Hippocampal formation (tissue), 2 donors: ENCODE measurements at regions not wholly inside any gene's neighbourhood (a gene's known extent, or its start where the extent isn't known, plus 50 kb on each side); places are given as distances from the start of the nearest gene placed in this dataset.

Source experiments
- DNase-seq, 2 donors: peaks; one replicate each; lab custom pipeline; 2025; lab: John Stamatoyannopoulos, UW

- DNase-seq, result no peak
These were observed 217.0 kb downstream of the DMRT2 start for GRCh38 chr9:1267141-1267570.

- no peak for DNase-seq
These were observed 217.4 kb downstream of the DMRT2 start for GRCh38 chr9:1267581-1267980.

GRCh38 chr9:1269533-1270315 lies 219.6 kb downstream of the DMRT2 start:
- no peak for DNase-seq

- no peak for DNase-seq
These were observed 221.2 kb downstream of the DMRT2 start for GRCh38 chr9:1271367-1271766.

- DNase-seq, result no peak
These were observed 221.6 kb downstream of the DMRT2 start for GRCh38 chr9:1271786-1272185.

- no peak for DNase-seq
These were observed 222.3 kb downstream of the DMRT2 start for GRCh38 chr9:1272488-1272887.

- DNase-seq, result no peak
These were observed 223.7 kb downstream of the DMRT2 start for GRCh38 chr9:1273859-1274258.

- no peak for DNase-seq
These were observed 224.2 kb downstream of the DMRT2 start for GRCh38 chr9:1274334-1274733.

GRCh38 chr9:1276474-1276873 lies 226.3 kb downstream of the DMRT2 start:
- no peak for DNase-seq

- DNase-seq, result no peak
These were observed 234.6 kb downstream of the DMRT2 start for GRCh38 chr9:1284727-1285126.

- no peak for DNase-seq
These were observed 235.4 kb downstream of the DMRT2 start for GRCh38 chr9:1285526-1285925.

GRCh38 chr9:1292384-1292783 lies 242.2 kb downstream of the DMRT2 start:
- DNase-seq, result no peak

- no peak for DNase-seq
These were observed 244.6 kb downstream of the DMRT2 start for GRCh38 chr9:1294641-1295258.

- no peak for DNase-seq
These were observed 246.2 kb downstream of the DMRT2 start for GRCh38 chr9:1296331-1296730.

GRCh38 chr9:1298046-1298445 lies 247.9 kb downstream of the DMRT2 start:
- DNase-seq, result no peak

- no peak for DNase-seq
These were observed 250.8 kb downstream of the DMRT2 start for GRCh38 chr9:1300941-1301340.

- no peak for DNase-seq
These were observed 253.8 kb downstream of the DMRT2 start for GRCh38 chr9:1303932-1304331.

- DNase-seq, result no peak
These were observed 261.4 kb downstream of the DMRT2 start for GRCh38 chr9:1311462-1312042.

- DNase-seq, result no peak
These were observed 269.3 kb downstream of the DMRT2 start for GRCh38 chr9:1319436-1319835.

GRCh38 chr9:1320051-1320557 lies 269.9 kb downstream of the DMRT2 start:
- DNase-seq, result no peak

GRCh38 chr9:1320607-1321195 lies 270.5 kb downstream of the DMRT2 start:
- DNase-seq, result no peak

- DNase-seq, result no peak
These were observed 277.3 kb downstream of the DMRT2 start for GRCh38 chr9:1327467-1327866.

GRCh38 chr9:1328341-1328740 lies 278.2 kb downstream of the DMRT2 start:
- DNase-seq, result no peak
